K562 (cell line): ENCODE measurements at regions not wholly inside any gene's neighbourhood (a gene's known extent, or its start where the extent isn't known, plus 50 kb on each side); places are given as distances from the start of the nearest gene placed in this dataset.
"Not testable (repeated sequence)": the region's sequence is repeated elsewhere in the genome, so short reads cannot be mapped to it uniquely, and the experiment has no call there.

Experiments used
- ATAC-seq: fragments of 200-7000 bp; cut with Tn5 transposase; 3 replicates; pipeline ENCODE4 v1.9.1; 2020; ENCODE audit warnings: moderate library complexity
- BruUV-seq: library from RNA; stranded (reverse); fragments of 400-500 nt; replicated peaks from 2 replicates; lab custom pipeline; 2021; lab: Mats Ljungman, UMichigan
- CTCF ChIA-PET: fragments of 300-600 bp; formaldehyde crosslinking; extraction: SDS; loops from one replicate; lab custom pipeline; 2021; ENCODE audit warnings: low intra/inter-chr PET ratio; lab: Yijun Ruan, JAX
- POLR2A ChIA-PET: fragments of 300-600, 350-650 bp; sonication (Branson Sonifier 250); formaldehyde crosslinking; extraction: SDS; loops from one replicate; lab custom pipeline; 2021; ENCODE audit warnings: antibody characterized with exemption, inconsistent platforms; lab: Yijun Ruan, JAX
- DNase-seq, 4 experiments: peaks; one replicate each; pipeline versions ENCODE4 v3.0.0 to v3.0.0-alpha.2; 2011 to 2018; ENCODE audit warnings: low spot score in 3 of 4, mixed read lengths in 3 of 4; ENCODE audit errors: extremely low read depth in 1 of 4
- FAIRE-seq: peaks from 2 replicates; lab custom pipeline; 2011; peaks lifted over from hg19 to GRCh38; lab: Jason Lieb, UNC
- H2AFZ ChIP-seq: 2 replicates; pipeline ENCODE4 v1.6.0; 2011; ENCODE audit warnings: low read depth, low read length, control low read depth, inconsistent platforms
- H3K27ac ChIP-seq: fragments of 200-600 bp; 3 replicates; pipeline ENCODE4 v1.8.0; 2011; ENCODE audit warnings: low read depth, mild to moderate bottlenecking, control low read depth, inconsistent platforms, low read length, moderate library complexity, mixed read lengths; ENCODE audit errors: extremely low read depth
- H3K27me3 ChIP-seq, 2 experiments: fragments of 300-600 bp in 1 of 2; 2 replicates in 1 of 2; 3 replicates in 1 of 2; pipeline versions ENCODE4 v1.6.0 to v1.8.0; 2011; ENCODE audit warnings: inconsistent platforms in 2 of 2, low read length in 2 of 2, mild to moderate bottlenecking in 1 of 2, mixed read lengths in 1 of 2, moderate library complexity in 1 of 2; ENCODE audit not compliant: control insufficient read depth in 2 of 2, insufficient read depth in 2 of 2
- H3K36me3 ChIP-seq: fragments of 300-600 bp; 3 replicates; pipeline ENCODE4 v1.8.0; 2011; ENCODE audit warnings: mild to moderate bottlenecking, low read length, inconsistent platforms; ENCODE audit not compliant: control insufficient read depth, insufficient read depth
- H3K4me1 ChIP-seq, 2 experiments: fragments of 200-600 bp in 1 of 2; replicated peaks in 1 of 2; 2 replicates in 1 of 2; 3 replicates in 1 of 2; pipeline versions ENCODE4 v1.5.1 to v1.8.0; 2011; ENCODE audit warnings: inconsistent platforms in 2 of 2, low read length in 2 of 2, mild to moderate bottlenecking in 1 of 2, mixed read lengths in 1 of 2, moderate library complexity in 1 of 2; ENCODE audit not compliant: control insufficient read depth in 2 of 2, insufficient read depth in 2 of 2
- H3K4me2 ChIP-seq: 2 replicates; pipeline ENCODE4 v1.6.1; 2011; ENCODE audit warnings: low read length, control low read depth, inconsistent platforms, mixed read lengths; ENCODE audit not compliant: insufficient read depth
- H3K4me3 ChIP-seq: fragments of 200-600 bp; sonication (generic), shearing (Covaris generic); 2 replicates; pipeline ENCODE4 v1.5.1; 2016; ENCODE audit warnings: control low read depth, inconsistent platforms
- H3K79me2 ChIP-seq: fragments of 200-600 bp; 3 replicates; pipeline ENCODE4 v1.8.0; 2011; ENCODE audit warnings: low read length, inconsistent platforms; ENCODE audit not compliant: control insufficient read depth, insufficient read depth
- H3K9ac ChIP-seq, 2 experiments: 2 replicates each; pipeline versions ENCODE4 v1.6.0 to v1.6.1; 2011; ENCODE audit warnings: low read depth in 2 of 2, low read length in 2 of 2, control low read depth in 1 of 2, inconsistent platforms in 1 of 2, mild to moderate bottlenecking in 1 of 2, mixed read lengths in 1 of 2; ENCODE audit not compliant: insufficient read depth in 1 of 2
- H3K9me1 ChIP-seq: one replicate; pipeline ENCODE4 v1.6.0; 2011; ENCODE audit warnings: inconsistent platforms, mild to moderate bottlenecking, low read length, moderate library complexity; ENCODE audit not compliant: control insufficient read depth, insufficient read depth
- H3K9me3 ChIP-seq: replicated peaks from 2 replicates; pipeline ENCODE4 v1.5.1; 2011; ENCODE audit warnings: low read depth, low read length, inconsistent platforms; ENCODE audit not compliant: control insufficient read depth, insufficient read depth
- H4K20me1 ChIP-seq: replicated peaks from 2 replicates; pipeline ENCODE4 v1.6.1; 2011; ENCODE audit warnings: low read length, inconsistent platforms, mixed read lengths; ENCODE audit not compliant: control insufficient read depth, insufficient read depth
- CXXC5 ChIP-seq: fragments of 250-450 bp; sonication (Bioruptor Pico); IDR thresholded peaks from 2 replicates; pipeline ENCODE4 v1.8.0; 2022; ENCODE audit warnings: inconsistent platforms, mild to moderate bottlenecking, moderate library complexity
- MCM7 ChIP-seq, 2 experiments: fragments of 450-650 bp; IDR thresholded peaks; 2 replicates each; pipeline ENCODE4 v1.6.1; 2016 to 2018
- WGBS: fragments of 100-300 bp; shearing (Covaris generic); methylation state at CpG from one replicate; pipeline ENCODE4 v1.1.6; 2016; ENCODE audit warnings: low coverage, mixed read lengths; ENCODE audit not compliant: insufficient coverage; ENCODE audit errors: missing lambda C conversion rate; 5-methylcytosine and 5-hydroxymethylcytosine counted together
- in situ Hi-C: fragments of 300-500 bp; cut with MboI; formaldehyde crosslinking; loops from 4 replicates; pipeline ENCODE4 v1.15.0; 2018; ENCODE audit warnings: inconsistent platforms, mixed read lengths
- intact Hi-C: fragments of 100-400 bp; cut with micrococcal nuclease; formaldehyde crosslinking; loops from 2 replicates; pipeline ENCODE4 v1.14.2; 2022

DNA sequence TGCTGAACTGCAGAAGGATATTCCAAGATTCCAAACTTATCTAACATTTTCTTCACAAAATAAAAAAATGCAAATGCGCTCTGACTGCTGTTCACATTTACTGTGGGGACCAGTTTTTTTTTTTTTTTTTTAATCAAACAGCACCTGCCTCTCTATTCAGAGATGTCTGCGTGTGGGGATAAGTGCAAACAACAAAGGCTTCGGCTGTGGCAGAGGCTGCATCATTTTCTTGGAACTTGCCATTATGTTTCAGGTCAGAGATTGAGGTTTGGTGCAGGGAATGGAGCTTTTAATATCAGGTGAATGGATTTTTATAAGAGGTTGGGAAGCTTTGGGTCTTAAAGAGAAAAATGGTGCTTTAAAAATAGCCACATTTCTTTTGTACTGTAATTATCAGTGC lies 78.2 kb upstream of the TET2 start:
- H2AFZ ChIP-seq, result no peak overlapping the region
- H3K27ac ChIP-seq, result no peak overlapping the region
- ChIA-PET POLR2A (no interaction called here), CTCF (no interaction called here)
- in situ Hi-C loops (no loop called here), intact Hi-C loops (no loop called here)
- no peaks in the 10 kb centered on the region for H3K27me3 ChIP-seq
- no peaks in the 10 kb centered on the region for H3K9me1 ChIP-seq
- FAIRE-seq (no peak), ATAC-seq (no peak), DNase-seq (no peak)
- WGBS, result 0% methylated on average over 3 of the region's 3 CpGs
- no peak overlapping the region for H3K4me2 ChIP-seq
- no peak overlapping the region for H3K4me3 ChIP-seq
- TF ChIP-seq MCM7 (IDR thresholded peaks at IDR 0.05), result no peak
- TF ChIP-seq CXXC5 (CRISPR knock-in tag), result no peak
- H3K9ac ChIP-seq, result no peak overlapping the region
- H4K20me1 ChIP-seq, result no peaks in the 10 kb centered on the region
- no peaks in the 10 kb centered on the region for H3K36me3 ChIP-seq
- no peaks in the 10 kb centered on the region for H3K9me3 ChIP-seq
- H3K79me2 ChIP-seq, result no peaks in the 10 kb centered on the region
- H3K4me1 ChIP-seq, result no peaks in the 10 kb centered on the region
- BruUV-seq, result no TSS peak

DNA sequence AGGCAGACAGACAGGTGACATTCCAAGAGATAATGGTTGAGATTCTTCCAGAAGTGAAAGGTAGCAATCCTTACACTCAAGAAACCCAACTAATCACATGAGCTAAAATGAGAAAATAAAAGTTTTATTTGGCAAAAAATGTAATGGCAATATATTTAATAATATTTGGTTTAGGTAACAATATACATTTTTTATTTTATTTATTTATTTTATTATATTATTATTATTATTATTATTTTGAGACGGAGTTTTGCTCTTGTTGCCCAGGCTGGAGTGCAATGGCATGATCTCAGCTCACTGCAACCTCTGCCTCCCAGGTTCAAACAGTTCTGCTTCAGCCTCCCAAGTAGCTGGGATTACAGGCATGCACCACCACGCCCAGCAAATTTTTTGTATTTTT lies 74.6 kb upstream of the TET2 start:
- H2AFZ ChIP-seq, POLR2A ChIA-PET, H3K4me3 ChIP-seq, ATAC-seq, H3K27me3 ChIP-seq, in situ Hi-C loops, H3K9me3 ChIP-seq, H3K9ac ChIP-seq, H3K27ac ChIP-seq, H4K20me1 ChIP-seq, intact Hi-C loops, FAIRE-seq, CTCF ChIA-PET, DNase-seq, BruUV-seq, H3K36me3 ChIP-seq, H3K4me2 ChIP-seq, H3K9me1 ChIP-seq, H3K79me2 ChIP-seq, H3K4me1 ChIP-seq: not testable (repeated sequence)
- WGBS, result 0% methylated on average over 2 of the region's 2 CpGs
